ENCODE measurements at regions not wholly inside any gene's neighbourhood (a gene's known extent, or its start where the extent isn't known, plus 50 kb on each side); places are given as distances from the start of the nearest gene placed in this dataset.
"Not testable (repeated sequence)": the region's sequence is repeated elsewhere in the genome, so short reads cannot be mapped to it uniquely, and the experiment has no call there.

DNA sequence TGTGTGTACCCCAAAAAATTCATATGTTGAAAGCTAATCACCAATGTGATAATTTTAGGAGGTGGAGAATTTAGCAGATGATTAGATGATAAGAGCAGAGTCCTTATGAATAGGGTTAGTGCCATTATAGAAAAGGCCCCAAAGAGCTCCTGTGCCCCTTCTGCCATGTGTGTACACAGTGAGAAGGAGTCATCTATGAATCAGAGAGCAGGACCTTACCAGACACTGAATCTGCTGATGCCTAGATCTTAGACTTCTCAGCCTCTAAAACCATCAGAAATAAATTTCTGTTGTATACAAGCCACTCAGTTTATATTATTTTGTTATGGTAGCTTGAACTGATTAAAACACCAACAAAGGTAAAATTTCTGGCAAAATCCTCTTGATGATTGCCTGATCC lies 560.0 kb upstream of the CDH2 start:
- TF ChIP-seq, protein P1, sequence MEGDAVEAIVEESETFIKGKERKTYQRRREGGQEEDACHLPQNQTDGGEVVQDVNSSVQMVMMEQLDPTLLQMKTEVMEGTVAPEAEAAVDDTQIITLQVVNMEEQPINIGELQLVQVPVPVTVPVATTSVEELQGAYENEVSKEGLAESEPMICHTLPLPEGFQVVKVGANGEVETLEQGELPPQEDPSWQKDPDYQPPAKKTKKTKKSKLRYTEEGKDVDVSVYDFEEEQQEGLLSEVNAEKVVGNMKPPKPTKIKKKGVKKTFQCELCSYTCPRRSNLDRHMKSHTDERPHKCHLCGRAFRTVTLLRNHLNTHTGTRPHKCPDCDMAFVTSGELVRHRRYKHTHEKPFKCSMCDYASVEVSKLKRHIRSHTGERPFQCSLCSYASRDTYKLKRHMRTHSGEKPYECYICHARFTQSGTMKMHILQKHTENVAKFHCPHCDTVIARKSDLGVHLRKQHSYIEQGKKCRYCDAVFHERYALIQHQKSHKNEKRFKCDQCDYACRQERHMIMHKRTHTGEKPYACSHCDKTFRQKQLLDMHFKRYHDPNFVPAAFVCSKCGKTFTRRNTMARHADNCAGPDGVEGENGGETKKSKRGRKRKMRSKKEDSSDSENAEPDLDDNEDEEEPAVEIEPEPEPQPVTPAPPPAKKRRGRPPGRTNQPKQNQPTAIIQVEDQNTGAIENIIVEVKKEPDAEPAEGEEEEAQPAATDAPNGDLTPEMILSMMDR (IDR thresholded peaks at IDR 0.05; ENCODE audit: insufficient read depth, low read depth, low read length, missing control alignments), result no peak
- no peak for DNase-seq (ENCODE audit: low read depth)

DNA sequence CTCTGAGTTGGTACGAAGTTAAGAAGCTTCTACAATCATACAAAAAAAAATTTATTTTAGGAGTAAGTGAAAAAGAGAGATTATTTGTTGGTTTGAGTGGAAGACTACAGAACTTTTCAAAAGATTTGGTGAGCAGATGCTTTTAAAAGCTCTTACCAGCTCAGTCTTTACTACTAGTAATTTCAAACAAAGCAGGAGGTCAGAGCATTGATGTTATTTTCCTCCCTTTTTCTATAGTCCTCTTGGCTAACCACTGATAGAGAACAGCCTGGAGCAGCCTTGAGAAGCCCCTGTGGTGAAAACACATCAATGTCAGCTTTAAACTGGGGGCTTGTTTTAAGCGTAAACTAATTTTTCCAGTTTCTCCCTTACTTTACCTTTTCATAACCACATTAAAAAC lies 559.3 kb upstream of the CDH2 start:
- no peak overlapping the region for H3K4me3 ChIP-seq (ENCODE audit: low read depth, low read length)
- no peak for DNase-seq (ENCODE audit: low read depth)
- TF ChIP-seq, protein P1 (IDR thresholded peaks at IDR 0.05; ENCODE audit: insufficient read depth, low read depth, low read length, missing control alignments), result no peak

More for the DNA sequence above, 560.0 kb upstream of the CDH2 start:
- H3K4me3 ChIP-seq (ENCODE audit: low read depth, low read length), result no peak overlapping the region

DNA sequence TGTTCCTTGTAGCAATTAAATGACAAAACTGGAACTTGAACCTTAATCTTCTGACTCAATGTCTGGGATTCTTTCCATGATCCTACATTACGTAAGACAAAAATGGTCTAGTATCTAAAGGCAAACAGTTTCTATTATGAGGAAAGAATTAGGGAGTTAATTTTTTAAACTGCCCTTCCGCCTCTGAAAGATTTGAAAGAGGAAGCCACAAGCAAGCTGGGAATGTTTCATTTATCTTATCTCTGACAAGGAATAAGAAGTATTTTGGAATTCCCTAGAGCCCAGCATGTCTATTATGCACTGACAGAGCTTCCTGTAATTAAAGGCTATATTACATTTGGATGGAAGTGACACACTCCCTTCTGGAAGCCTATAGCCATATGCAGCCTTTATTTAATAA lies 558.8 kb upstream of the CDH2 start:
- TF ChIP-seq, protein P1 (IDR thresholded peaks at IDR 0.05; ENCODE audit: insufficient read depth, low read depth, low read length, missing control alignments), result no peak
- DNase-seq (ENCODE audit: low read depth), result no peak
- H3K4me3 ChIP-seq (ENCODE audit: low read depth, low read length), result no peak overlapping the region

DNA sequence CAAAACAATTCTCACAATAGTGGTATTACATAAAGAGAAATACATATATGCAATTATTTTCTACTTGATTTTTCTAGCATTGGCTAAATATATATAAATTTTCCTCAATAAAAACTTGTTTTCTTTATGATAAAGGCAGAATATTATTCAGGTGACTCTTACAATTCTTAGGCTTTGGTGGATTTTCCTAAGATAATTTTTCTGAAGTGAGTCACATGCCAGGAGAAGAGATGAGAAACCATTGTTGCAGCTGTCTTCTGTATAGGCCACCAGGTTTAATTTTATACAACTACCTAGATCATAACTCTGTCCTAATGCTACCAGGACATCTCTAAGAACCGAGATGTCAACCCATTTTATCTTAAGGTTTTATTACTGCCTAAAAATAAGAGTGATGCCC lies 552.4 kb upstream of the CDH2 start:
- no peak for DNase-seq (ENCODE audit: low read depth)
- TF ChIP-seq, protein P1 (IDR thresholded peaks at IDR 0.05; ENCODE audit: insufficient read depth, low read depth, low read length, missing control alignments), result no peak
- no peak overlapping the region for H3K4me3 ChIP-seq (ENCODE audit: low read depth, low read length)

DNA sequence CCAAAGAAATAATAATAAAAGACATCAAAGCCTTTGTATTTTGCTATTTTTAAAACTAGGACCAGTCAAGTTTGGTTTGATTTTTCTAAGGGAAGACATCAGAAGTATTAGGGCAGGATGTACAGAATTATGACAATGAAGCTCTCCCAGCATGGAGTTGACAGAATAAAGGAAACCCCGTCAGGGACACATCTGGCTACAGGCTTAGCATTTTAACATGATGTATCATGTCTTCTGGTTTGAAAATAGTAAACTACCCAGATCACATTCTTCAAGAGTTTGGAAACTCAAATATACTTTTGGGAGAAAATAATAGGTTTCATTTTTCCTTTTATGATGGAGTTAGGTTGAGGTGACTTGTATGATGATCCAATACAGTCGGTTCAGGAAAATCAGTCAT lies 552.0 kb upstream of the CDH2 start:
- no peak for DNase-seq (ENCODE audit: low read depth)
- TF ChIP-seq, protein P1 (IDR thresholded peaks at IDR 0.05; ENCODE audit: insufficient read depth, low read depth, low read length, missing control alignments), result no peak
- no peak overlapping the region for H3K4me3 ChIP-seq (ENCODE audit: low read depth, low read length)

DNA sequence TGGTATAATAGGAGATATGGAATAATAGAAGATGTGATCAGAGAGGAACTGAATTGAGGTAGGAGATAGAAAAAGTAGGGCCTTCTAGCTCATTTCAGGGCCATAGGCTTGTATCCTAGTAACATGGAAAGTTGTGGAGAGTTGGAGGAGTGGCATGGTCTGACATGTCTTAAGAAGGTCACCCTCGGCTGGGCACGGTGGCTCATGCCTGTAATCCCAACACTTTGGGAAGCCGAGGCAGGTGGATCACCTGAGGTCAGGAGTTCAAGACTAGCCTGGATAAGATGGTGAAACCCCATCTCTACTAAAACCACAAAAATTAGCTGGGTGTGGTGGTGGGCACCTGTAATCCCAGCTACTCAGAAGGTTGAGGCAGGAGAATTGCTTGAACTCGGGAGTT lies 550.3 kb upstream of the CDH2 start:
- not testable (repeated sequence) for DNase-seq (ENCODE audit: low read depth); H3K4me3 ChIP-seq (ENCODE audit: low read depth, low read length)

DNA sequence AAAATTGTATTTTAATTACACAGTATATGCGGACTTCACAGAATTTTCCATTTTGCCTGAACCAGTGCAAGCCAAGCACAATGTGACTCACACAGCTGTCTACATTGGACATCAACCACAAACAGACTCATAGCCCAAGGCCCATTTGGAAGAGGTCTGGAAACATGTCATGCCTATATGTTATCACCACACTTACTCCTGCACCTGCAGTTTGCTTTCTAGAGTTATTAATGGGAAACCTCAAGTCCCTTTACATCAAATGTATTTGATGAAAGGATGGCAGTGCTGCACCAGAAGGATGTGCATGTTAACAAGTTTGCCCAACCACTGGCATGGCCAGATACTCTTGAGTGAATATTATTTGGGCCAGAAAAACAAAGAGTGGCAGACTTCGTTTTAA lies 548.9 kb upstream of the CDH2 start:
- no peak for DNase-seq (ENCODE audit: low read depth)
- H3K4me3 ChIP-seq (ENCODE audit: low read depth, low read length), result no peak overlapping the region
- TF ChIP-seq, protein P1 (IDR thresholded peaks at IDR 0.05; ENCODE audit: insufficient read depth, low read depth, low read length, missing control alignments), result no peak

Measured in GM12865 (cell line).